ENCODE measurements at regions not wholly inside any gene's neighbourhood (a gene's known extent, or its start where the extent isn't known, plus 50 kb on each side); places are given as distances from the start of the nearest gene placed in this dataset.

- no peaks in the 10 kb centered on the region for H3K79me2 ChIP-seq (ENCODE audit: insufficient read depth, low read length)
- H3K27ac ChIP-seq (ENCODE audit: low read length): no peak overlapping the region
- no peaks in the 10 kb centered on the region for H3K4me1 ChIP-seq (ENCODE audit: insufficient read depth, low read length)
- DNase-seq: no peak
- H3K4me3 ChIP-seq (ENCODE audit: low read depth in 1 of 2, low read length in 2 of 2): no peak overlapping the region
- no peak for ATAC-seq (ENCODE audit: insufficient read depth, low read depth)
- H4K20me1 ChIP-seq (ENCODE audit: insufficient read depth, low read length): no peaks in the 10 kb centered on the region
- TF ChIP-seq EZH2 (IDR thresholded peaks at IDR 0.05; ENCODE audit: borderline replicate concordance, low read depth, low read length, severe bottlenecking) (no peak), CTCF (IDR thresholded peaks at IDR 0.05; ENCODE audit: borderline replicate concordance, extremely low read depth, low read length, poor library complexity, severe bottlenecking) (no peak)
- no peak overlapping the region for H3K9ac ChIP-seq (ENCODE audit: low read depth, low read length)
- no peaks in the 10 kb centered on the region for H3K27me3 ChIP-seq (ENCODE audit: insufficient read depth, low read length, poor library complexity)
- H2AFZ ChIP-seq (ENCODE audit: low read depth, low read length): no peak overlapping the region
- no peak overlapping the region for H3K4me2 ChIP-seq (ENCODE audit: insufficient read depth, low read length)
- H3K9me3 ChIP-seq (ENCODE audit: insufficient read depth, low read length, severe bottlenecking): no peaks in the 10 kb centered on the region
- peaks cover 8% of the 10 kb centered on the region; the same call in 1 of the 2 replicates for H3K36me3 ChIP-seq (ENCODE audit: insufficient read depth, low read length)
Observed at GRCh38 chr13:109348519-109349258, 437.7 kb downstream of the IRS2 start.

DNA sequence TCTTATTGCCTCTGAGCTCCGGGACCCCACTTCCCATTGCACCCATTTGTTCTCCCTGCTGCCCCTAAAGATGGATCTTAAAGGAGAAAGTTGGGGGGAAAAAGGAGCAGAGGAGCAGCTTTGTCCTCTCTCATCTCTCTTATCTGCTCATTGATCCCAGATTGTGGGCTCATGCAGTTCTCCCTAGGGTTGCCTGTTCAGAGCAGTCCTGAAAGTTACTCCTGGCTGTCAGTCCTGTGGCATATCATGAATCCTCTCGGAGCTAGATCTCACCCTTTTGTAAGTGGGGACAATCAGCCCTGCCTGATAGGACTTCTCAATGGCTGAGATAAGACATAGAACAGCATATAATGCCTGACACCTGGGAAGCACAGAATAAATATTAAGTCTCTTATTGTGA lies 440.3 kb downstream of the IRS2 start:
- no peak overlapping the region for H3K4me3 ChIP-seq (ENCODE audit: low read depth in 1 of 2, low read length in 2 of 2)
- H4K20me1 ChIP-seq (ENCODE audit: insufficient read depth, low read length): no peaks in the 10 kb centered on the region
- no peak for TF ChIP-seq EZH2 (IDR thresholded peaks at IDR 0.05; ENCODE audit: borderline replicate concordance, low read depth, low read length, severe bottlenecking)
- TF ChIP-seq CTCF (IDR thresholded peaks at IDR 0.05; ENCODE audit: borderline replicate concordance, extremely low read depth, low read length, poor library complexity, severe bottlenecking): no peak
- H3K4me1 ChIP-seq (ENCODE audit: insufficient read depth, low read length): no peaks in the 10 kb centered on the region
- peaks cover 4% of the 10 kb centered on the region; the same call in 1 of the 2 replicates for H3K36me3 ChIP-seq (ENCODE audit: insufficient read depth, low read length)
- H3K9me3 ChIP-seq (ENCODE audit: insufficient read depth, low read length, severe bottlenecking): no peaks in the 10 kb centered on the region
- no peak overlapping the region for H3K9ac ChIP-seq (ENCODE audit: low read depth, low read length)
- no peak for ATAC-seq (ENCODE audit: insufficient read depth, low read depth)
- H3K27ac ChIP-seq (ENCODE audit: low read length): no peak overlapping the region
- H3K4me2 ChIP-seq (ENCODE audit: insufficient read depth, low read length): no peak overlapping the region
- no peaks in the 10 kb centered on the region for H3K27me3 ChIP-seq (ENCODE audit: insufficient read depth, low read length, poor library complexity)
- no peaks in the 10 kb centered on the region for H3K79me2 ChIP-seq (ENCODE audit: insufficient read depth, low read length)
- DNase-seq: no peak
- no peak overlapping the region for H2AFZ ChIP-seq (ENCODE audit: low read depth, low read length)

GRCh38 chr13:109345433-109345941 lies 440.9 kb downstream of the IRS2 start:
- H3K27ac ChIP-seq (ENCODE audit: low read length): no peak overlapping the region
- TF ChIP-seq CTCF (IDR thresholded peaks at IDR 0.05; ENCODE audit: borderline replicate concordance, extremely low read depth, low read length, poor library complexity, severe bottlenecking) (no peak), EZH2 (IDR thresholded peaks at IDR 0.05; ENCODE audit: borderline replicate concordance, low read depth, low read length, severe bottlenecking) (no peak)
- no peak overlapping the region for H3K4me3 ChIP-seq (ENCODE audit: low read depth in 1 of 2, low read length in 2 of 2)
- DNase-seq (no peak), ATAC-seq (ENCODE audit: insufficient read depth, low read depth) (no peak)
- peaks cover 4% of the 10 kb centered on the region; the same call in 1 of the 2 replicates for H3K36me3 ChIP-seq (ENCODE audit: insufficient read depth, low read length)
- H3K79me2 ChIP-seq (ENCODE audit: insufficient read depth, low read length): no peaks in the 10 kb centered on the region
- no peak overlapping the region for H2AFZ ChIP-seq (ENCODE audit: low read depth, low read length)
- H3K9ac ChIP-seq (ENCODE audit: low read depth, low read length): no peak overlapping the region
- H3K9me3 ChIP-seq (ENCODE audit: insufficient read depth, low read length, severe bottlenecking): no peaks in the 10 kb centered on the region
- H3K4me2 ChIP-seq (ENCODE audit: insufficient read depth, low read length): no peak overlapping the region
- no peaks in the 10 kb centered on the region for H4K20me1 ChIP-seq (ENCODE audit: insufficient read depth, low read length)
- H3K27me3 ChIP-seq (ENCODE audit: insufficient read depth, low read length, poor library complexity): no peaks in the 10 kb centered on the region
- no peaks in the 10 kb centered on the region for H3K4me1 ChIP-seq (ENCODE audit: insufficient read depth, low read length)

All from DND-41 (cell line).